ENCODE measurements at regions not wholly inside any gene's neighbourhood (a gene's known extent, or its start where the extent isn't known, plus 50 kb on each side); places are given as distances from the start of the nearest gene placed in this dataset.

DNA sequence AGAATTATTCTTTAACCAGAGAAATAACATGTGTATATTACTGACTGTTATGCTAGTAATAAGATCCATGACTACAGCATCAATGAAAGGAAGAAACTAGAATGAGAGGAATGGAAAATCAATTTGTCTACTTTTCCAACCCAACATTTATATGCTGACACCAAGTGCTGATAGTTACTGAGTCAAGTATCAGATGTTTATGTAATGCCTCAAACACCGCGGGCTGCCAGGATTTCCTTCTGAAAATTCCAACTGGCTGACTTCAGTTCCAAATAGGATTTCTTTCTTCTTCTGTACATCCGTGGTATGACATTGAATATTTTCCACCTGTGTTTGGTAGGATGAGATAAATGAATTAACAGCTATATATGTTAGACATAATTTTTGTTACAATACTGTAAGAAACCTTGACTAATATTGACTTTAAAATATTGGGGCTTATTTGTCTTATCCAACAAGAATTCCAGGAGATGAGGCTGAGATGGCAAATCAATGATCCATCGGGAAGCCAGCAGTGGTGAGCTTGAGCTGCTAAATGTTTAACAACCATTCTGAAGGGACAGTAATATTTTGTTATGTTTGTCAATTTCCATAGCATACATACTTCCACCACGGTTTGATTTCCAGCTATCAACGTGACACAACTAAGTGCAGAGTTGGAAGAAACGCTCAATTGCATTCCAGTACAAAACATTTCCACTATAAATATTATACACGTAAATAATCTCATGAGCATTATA lies 435.2 kb upstream of the AUTS2 start:
- no peak for DNase-seq
- Histone ChIP-seq H3K4me3 (replicated peaks in 1 of 3) (no peak overlapping the region), H3K4me1 (no peaks in the 10 kb centered on the region), H3K27ac (no peak overlapping the region), H3K36me3 (no peaks in the 10 kb centered on the region), H3K9me3 (no peaks in the 10 kb centered on the region), H3K27me3 (no peaks in the 10 kb centered on the region)
- WGBS, 2 donors, result 65 to 71% methylated on average over 8 of the region's 8 CpGs
- TF ChIP-seq POLR2A (IDR thresholded peaks at IDR 0.05), result no peak
- TF ChIP-seq, protein P1, sequence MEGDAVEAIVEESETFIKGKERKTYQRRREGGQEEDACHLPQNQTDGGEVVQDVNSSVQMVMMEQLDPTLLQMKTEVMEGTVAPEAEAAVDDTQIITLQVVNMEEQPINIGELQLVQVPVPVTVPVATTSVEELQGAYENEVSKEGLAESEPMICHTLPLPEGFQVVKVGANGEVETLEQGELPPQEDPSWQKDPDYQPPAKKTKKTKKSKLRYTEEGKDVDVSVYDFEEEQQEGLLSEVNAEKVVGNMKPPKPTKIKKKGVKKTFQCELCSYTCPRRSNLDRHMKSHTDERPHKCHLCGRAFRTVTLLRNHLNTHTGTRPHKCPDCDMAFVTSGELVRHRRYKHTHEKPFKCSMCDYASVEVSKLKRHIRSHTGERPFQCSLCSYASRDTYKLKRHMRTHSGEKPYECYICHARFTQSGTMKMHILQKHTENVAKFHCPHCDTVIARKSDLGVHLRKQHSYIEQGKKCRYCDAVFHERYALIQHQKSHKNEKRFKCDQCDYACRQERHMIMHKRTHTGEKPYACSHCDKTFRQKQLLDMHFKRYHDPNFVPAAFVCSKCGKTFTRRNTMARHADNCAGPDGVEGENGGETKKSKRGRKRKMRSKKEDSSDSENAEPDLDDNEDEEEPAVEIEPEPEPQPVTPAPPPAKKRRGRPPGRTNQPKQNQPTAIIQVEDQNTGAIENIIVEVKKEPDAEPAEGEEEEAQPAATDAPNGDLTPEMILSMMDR (IDR thresholded peaks at IDR 0.05), result no peak
- intact Hi-C loops (cut with DNase I), result no loop called here

- H3K27me3 ChIP-seq, result no peaks in the 10 kb centered on the region
- no peak for DNase-seq
- 86 to 95% methylated on average over 7 of the region's 7 CpGs for WGBS, 2 donors
- H3K4me3 ChIP-seq (replicated peaks in 1 of 3), result no peak overlapping the region
- no peaks in the 10 kb centered on the region for H3K4me1 ChIP-seq
- H3K9me3 ChIP-seq, result no peaks in the 10 kb centered on the region
- intact Hi-C loops (cut with DNase I), result no loop called here
- H3K36me3 ChIP-seq, result no peaks in the 10 kb centered on the region
- no peak overlapping the region for H3K27ac ChIP-seq
- TF ChIP-seq, protein P1 (IDR thresholded peaks at IDR 0.05), result no peak
- no peak for TF ChIP-seq POLR2A (IDR thresholded peaks at IDR 0.05)
These were observed 431.2 kb upstream of the AUTS2 start for GRCh38 chr7:69166979-69167516.

GRCh38 chr7:69169386-69169785 lies 428.9 kb upstream of the AUTS2 start:
- H3K36me3 ChIP-seq, result no peaks in the 10 kb centered on the region
- no peaks in the 10 kb centered on the region for H3K4me1 ChIP-seq
- H3K27ac ChIP-seq, result no peak overlapping the region
- TF ChIP-seq POLR2A (IDR thresholded peaks at IDR 0.05), result no peak
- TF ChIP-seq, protein P1 (IDR thresholded peaks at IDR 0.05), result no peak
- no peak overlapping the region for H3K4me3 ChIP-seq (replicated peaks in 1 of 3)
- no peaks in the 10 kb centered on the region for H3K9me3 ChIP-seq
- intact Hi-C loops (cut with DNase I), result no loop called here
- H3K27me3 ChIP-seq, result no peaks in the 10 kb centered on the region
- no peak for DNase-seq
- 47 to 59% methylated on average over 1 of the region's 1 CpG for WGBS, 2 donors

DNA sequence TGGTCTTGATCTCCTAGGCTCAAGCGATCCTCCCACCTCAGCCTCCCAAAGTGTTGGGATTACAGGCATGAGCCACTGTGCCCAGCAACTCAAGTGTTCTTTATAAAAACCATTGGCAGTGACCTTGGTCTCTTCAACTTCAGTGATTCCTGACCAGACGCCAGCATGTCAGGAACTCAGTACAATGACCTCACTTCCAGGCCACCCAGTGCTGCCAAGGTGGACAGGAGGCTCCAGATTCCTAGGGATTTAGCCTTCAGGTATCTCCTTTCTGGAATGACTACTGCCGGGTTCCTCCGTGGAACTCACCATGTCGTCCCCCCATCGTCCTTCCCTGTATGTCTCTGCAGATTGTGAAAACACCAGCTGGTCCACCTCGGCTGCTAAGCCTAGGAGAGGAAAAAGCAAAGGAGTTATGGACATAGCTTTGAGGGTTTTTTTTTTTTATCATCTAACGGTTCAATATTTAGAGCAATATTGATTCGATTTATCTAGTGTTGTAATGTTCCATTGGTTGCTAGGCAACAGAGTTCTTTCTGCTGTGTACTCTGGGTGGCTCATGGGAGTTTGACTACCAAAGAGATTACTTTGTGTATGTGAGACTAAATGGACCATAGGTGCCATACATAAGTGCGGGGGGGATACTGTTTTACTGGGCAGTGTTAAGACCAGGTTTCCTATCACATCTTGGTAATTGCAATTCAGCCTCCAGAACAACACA lies 425.8 kb upstream of the AUTS2 start:
- WGBS, 2 donors, result 85 to 87% methylated on average over 10 of the region's 10 CpGs
- peak; percentile 5 to 7 for DNase-seq
- no peak overlapping the region for H3K4me3 ChIP-seq (replicated peaks in 1 of 3)
- intact Hi-C loops (cut with DNase I), result no loop called here
- H3K36me3 ChIP-seq, result no peaks in the 10 kb centered on the region
- H3K9me3 ChIP-seq, result no peaks in the 10 kb centered on the region
- TF ChIP-seq POLR2A (IDR thresholded peaks at IDR 0.05), result no peak
- TF ChIP-seq, protein P1 (IDR thresholded peaks at IDR 0.05), result no peak
- H3K4me1 ChIP-seq, result no peaks in the 10 kb centered on the region
- H3K27ac ChIP-seq, result no peak overlapping the region
- no peaks in the 10 kb centered on the region for H3K27me3 ChIP-seq

- Histone ChIP-seq H3K27ac (no peak overlapping the region), H3K4me1 (no peaks in the 10 kb centered on the region), H3K27me3 (no peaks in the 10 kb centered on the region), H3K9me3 (no peaks in the 10 kb centered on the region), H3K4me3 (replicated peaks in 1 of 3) (no peak overlapping the region), H3K36me3 (no peaks in the 10 kb centered on the region)
- 74 to 80% methylated on average over 4 of the region's 4 CpGs for WGBS, 2 donors
- intact Hi-C loops (cut with DNase I), result no loop called here
- no peak for TF ChIP-seq POLR2A (IDR thresholded peaks at IDR 0.05)
- TF ChIP-seq, protein P1 (IDR thresholded peaks at IDR 0.05), result no peak
- no peak for DNase-seq
These were observed 424.9 kb upstream of the AUTS2 start for GRCh38 chr7:69173341-69173740.
